Hepatic stellate cell (primary cell): ENCODE measurements at regions not wholly inside any gene's neighbourhood (a gene's known extent, or its start where the extent isn't known, plus 50 kb on each side); places are given as distances from the start of the nearest gene placed in this dataset.

Experiments
- DNase-seq: peaks from one replicate; pipeline ENCODE4 v3.0.0; 2011; ENCODE audit warnings: low spot score

DNA sequence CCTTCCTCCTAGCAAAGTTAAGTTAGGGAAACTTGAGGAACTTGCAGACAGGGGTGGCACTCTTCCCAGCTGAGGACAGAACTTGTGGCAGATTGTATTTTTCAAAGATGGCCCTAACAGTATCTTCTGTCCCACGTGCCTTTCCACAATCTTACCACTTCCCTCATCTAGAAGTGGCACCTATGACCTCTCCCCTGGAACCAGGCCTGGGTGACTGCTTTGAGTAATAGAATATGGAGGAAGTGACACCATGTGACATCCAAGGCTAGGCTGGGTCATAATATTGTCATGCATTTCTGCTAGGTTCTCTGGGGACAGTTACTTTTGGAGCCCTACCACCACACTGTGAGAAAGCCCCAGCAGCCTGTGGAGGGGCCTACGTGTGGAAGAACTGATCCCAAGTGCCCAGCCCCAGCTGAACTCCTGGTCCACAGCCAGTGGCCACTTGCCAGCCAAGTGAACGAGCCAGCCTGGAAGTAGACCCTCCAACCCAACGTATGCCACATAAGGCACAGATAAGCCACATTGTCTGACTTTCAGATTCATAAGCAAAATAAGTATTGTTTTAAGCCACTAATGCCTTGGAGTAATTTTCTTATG lies 193.7 kb downstream of the PTPN20 start:
- no peak for DNase-seq

DNA sequence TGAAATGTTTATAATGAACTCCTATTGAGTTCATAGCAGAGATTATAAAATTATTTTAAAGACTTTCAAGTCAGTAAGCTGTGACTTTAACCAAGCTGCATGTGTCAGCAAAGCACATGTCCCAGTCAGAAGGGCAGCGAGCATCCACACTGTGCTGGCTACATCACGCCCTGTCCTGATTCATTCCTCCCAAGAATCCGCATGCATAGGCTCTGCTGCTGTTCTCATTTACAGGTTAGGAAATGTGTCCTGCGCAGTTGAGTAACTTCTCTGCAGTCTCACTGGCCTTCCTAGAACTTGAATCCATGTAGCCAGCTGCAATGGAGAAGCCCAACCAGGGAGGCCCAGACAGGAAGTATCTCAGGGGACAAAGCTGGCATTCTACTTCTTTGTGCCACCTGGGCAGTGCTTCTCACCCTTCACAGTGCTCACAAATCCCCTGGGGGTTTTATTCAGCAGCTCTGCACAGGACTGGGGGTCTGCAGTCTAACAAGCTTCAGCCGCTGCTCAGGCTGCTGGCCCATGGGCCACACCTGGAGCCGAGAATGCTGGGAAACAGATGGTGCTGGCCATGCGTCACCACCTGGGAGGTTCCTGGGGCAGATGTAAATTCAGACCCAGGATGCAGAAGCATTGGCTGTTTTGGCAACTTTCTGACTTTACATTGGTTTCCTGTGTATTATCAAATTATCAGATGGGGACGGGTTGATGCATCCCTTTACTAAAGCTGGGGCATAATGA lies 192.8 kb upstream of the GDF10 start:
- DNase-seq: no peak

DNA sequence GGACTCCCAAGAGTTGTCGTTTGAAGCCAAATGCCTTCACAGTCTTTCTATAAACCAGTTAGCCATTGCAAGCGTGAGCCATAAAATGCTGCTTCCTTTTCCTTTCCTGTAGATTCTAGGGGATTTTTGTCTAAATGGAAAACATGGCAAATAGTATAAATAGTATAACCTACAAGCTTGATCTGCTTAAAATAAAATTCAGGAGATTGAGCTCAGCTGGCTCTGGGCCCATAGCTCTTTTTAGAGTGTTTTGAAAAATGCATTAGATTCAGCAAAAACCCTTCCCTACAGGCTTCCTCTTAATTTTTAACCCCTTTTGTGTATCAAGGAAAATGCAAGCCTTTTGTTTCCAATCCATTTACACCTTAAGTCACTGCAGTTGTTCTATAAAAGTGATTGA lies 190.1 kb upstream of the GDF10 start:
- DNase-seq: no peak

DNA sequence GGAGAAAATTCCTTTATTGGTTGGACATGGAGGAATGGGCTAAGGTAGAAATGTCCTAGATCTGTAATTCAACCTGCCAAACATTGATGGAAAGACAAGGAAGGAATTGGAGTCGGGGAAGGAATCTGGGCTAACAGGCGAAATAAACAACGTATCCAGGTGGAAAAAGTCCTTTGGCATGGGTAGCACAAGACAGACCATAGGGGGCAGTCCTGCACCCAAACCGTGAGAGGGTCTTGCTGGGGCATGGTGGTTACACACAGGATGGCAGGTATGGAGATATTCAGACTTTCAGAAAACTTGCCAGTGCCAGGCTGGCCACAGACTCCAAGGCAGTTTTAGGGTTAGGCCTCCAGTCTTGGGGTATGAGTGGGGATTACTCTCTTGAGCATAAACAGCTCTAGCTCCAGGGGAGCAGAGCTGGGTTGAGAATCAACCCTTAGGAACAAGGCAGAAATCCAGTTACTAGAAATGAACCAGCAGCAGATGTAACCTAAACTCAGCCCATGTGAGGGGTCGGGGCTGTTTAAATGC lies 188.6 kb upstream of the GDF10 start:
- no peak for DNase-seq

DNA sequence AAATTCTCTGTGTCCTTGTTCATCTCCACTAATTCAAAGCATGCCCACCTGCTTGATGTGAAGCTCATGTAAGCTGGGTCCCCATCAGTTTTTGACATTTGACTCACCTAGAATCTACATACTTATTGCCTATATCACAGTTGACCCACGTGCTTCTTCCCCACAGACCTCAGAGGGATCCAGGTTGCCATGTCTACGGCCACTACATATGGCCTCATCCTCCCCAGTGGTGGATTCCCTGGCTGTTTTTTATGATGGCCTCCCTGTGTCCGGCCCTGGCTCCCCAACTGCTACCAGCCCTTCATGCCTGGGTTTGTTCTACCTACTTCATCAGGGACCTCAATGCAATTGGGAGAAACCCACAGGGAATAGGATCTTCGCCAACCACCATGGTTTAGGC lies 187.4 kb upstream of the GDF10 start:
- DNase-seq: no peak

DNA sequence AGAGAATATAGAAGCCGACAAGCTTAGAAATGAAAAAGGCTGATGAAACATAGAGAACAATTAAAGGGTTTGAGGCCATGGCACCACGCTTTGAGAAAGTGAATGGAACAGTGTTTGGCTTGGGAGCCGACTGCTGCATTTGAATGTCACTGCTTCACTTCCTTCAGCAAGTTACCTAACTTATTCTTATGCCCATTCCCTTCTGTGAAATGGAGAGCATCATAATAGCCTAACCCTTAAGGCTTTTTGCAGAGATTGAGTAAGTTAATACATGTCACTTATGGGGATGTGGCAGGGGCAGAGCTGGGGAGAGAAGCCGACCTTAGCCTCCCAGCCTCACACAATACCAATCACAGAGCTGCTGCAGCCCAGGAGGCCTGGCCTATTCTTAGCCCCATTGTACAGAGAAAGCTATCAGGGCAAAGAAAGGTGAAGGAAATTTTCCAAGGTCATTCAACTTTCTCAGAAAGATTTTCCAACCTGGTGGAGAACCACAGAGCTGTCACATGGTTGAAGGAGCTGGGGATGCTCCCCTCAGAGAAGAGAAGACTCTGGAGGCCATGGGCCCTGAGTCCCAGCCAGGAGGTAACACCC lies 186.0 kb upstream of the GDF10 start:
- no peak for DNase-seq

DNA sequence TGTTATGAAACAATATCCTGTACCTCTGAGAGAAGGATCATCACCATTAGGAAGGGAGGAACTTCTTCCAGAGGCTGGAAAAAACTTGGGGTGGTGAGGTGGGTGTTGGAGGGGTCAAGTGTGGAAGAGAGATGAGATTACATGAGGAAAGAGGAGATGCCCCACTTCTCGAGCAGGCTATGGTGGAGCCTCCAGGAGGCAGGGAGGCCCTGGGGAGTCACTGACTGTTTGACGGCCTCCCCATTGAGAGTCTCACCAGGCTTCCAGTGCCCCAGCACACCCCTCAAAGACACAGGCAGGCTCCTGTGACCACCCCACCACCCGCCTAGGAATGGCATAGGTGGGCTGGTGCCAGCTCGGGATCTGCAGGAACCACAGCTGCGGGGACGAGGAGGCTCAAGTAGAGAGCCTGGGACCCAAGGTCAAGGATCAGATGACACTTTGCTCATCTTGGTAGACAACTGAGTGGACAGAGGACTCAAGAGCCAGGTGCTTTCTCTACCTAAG lies 185.3 kb upstream of the GDF10 start:
- no peak for DNase-seq

DNA sequence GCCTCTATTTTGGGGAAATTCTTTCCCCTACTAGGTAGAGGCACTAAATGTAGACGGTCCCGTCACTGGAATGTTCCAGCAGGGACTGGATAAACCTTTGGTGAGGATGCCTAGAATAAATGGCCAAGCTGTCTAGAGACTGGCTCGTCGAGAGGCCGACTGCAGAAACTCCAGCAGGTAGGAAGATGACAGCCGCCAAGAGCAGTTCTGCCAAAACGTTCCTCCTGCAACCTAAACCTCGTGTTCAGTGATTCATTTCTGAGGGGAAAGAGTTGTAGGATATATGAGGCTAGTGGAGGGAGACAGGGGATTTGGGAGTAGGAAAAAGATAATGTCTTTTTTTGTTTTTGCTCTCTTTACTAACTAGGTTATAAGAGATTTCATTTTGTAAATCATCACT lies 184.7 kb upstream of the GDF10 start:
- no peak for DNase-seq

DNA sequence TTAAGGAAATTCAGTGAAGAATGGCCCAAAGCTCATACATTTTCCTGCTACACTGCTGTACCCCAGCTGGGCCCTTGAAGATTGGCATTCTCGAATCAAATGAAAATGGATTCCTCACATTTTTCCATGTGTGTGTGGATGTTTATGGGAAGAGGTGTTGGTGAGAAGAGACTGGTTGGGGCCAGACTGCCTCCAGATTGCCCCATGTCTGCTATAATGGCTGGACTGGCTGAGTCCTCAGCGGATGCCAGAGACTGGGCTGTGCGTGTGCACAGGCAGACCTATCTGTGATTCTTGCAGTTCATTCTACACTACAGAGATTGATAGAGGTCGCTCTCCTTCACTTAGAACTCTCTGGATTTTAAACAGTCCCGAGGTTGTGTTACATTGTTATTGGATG lies 183.6 kb upstream of the GDF10 start:
- DNase-seq: no peak

DNA sequence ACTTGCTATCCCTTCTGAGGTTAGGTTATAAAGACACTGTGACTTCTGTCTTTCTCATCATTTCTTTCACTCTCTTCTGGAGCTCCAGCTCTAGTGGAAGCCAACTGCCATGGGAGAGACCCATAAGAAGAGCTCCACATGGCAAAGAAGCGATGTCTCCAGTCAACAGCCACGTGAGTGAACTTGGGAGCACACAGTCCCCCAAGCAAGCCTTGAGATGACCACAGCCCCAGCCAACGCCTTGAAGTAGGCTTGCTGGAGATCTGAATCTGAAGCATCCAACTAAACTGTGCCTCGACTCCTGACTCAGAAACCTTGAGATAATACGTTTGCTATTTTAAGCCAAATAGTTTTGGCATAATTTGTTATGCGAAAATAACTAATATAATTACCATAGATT lies 181.7 kb upstream of the GDF10 start:
- DNase-seq: no peak

DNA sequence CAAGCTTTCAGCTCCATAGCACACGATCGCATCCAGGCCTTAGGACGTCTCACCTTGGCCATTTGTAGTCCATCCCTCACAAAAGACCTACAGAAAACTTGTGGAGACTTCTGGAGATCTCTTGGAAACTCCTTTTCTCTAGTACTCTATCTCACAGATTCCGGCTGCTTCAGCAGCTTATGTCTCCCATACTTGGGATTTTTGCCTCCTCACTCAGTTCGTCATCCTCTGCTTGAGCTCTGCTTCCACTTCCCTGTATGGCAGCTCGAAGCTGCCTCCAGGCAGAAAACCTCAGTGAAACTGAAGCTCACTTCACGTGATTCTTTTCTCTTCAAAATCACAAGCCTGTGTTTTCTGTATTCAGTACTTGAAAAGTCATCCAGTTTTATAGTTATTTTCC lies 178.7 kb upstream of the GDF10 start:
- DNase-seq: no peak

DNA sequence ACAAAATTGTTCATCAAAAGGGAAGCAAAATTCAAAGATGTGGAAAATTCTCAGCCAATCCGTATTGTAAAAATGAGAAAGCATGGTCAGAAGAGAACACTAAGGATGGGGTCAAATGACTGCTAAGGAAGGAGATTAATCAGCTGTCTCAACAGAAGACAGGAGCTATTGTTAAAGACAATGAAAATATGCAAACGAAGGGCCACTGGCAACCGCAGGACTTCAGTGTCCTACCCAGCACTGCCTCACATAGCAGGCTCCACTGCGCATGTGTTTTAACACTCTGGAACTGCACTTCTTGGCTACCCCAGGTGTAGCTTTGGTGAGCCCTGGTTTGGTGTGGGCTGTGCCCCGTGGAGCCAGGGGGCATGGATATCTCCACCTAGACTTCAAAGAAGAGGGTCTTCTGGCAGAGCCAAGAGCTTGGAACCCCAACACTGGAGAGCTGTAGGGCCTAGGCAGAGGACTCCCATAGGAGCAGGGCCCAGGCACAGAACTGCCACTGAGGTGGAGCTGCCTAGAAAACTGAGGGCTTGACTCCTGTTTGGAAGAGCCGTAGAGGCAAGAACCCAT lies 176.2 kb upstream of the GDF10 start:
- DNase-seq: no peak

DNA sequence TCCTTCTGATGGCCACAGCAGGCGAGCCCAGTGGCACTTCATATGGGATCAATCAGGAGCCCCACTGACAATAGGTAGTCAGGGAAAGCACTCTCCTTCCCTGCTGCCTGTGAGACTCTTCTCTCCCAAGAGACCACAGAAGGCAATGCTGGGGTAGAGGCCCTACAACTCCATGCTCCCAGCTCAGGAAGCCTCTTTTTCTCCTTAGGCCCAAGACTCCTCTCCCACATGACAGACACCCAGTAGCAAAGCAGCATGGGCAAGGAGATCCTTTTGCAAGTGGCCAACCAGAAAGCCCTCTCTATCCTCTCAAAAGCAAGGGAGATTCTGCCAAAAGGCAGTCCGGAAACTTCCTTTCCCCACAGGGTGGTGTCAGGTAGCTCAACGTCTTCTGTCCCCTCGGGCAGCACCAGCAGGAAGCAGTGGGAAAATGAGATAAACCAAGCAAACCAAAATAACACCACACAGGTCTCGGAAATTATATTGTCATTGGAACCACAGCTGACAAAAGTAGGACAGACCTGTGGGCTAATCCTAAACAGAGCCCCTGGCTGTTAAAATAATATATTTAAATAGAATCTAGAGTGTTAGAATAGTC lies 172.7 kb upstream of the GDF10 start:
- no peak for DNase-seq

DNA sequence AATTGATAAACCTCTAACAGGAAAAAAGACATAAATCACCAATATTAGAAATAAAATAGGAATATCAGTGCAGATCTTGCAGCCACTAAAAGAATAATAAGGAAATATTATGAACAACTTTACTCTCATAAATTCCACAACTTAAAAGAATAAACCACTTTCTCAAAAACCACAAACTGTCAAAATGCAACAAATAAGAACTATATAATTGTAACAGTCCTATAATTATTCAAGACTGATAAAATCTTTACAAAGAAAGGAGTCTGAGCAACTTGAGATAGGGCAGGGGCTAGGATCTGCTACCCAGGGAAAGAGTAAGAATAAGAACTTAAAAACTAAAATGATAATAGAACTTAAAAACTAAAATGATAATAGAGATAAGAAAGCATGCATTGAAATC lies 169.5 kb upstream of the GDF10 start:
- DNase-seq: no peak

DNA sequence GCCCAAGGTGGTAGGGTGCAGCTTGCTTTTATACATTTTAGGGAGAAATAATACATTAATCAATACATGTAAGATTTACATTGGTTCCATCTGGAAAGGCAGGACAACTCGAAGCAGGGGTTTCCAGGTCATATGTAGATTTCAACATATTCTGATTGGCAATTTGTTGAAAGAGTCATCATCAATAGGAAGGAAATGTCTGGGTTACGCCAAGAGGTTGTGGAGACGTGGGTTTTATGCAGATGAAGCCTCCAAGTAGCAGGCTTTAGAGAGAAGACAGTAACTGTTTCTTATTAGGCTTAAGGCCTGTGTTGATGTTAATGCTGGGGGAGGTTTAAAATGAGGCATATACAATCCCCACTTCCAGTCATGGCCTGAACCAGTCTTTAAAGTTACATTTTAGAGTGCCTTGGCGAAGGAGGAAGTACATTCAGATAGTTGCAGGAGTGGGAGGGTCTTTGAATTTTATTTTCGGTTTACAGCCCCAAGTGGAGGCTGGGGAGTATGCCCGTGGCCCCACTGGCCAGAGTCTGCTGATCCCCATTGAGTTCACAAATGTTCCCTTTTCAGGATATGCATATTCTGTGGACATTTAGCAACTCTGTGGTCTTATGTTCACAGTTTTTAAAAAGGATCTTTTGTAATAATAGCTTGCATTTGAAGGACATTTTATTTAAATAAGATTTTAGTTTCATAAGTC lies 166.0 kb upstream of the GDF10 start:
- no peak for DNase-seq

DNA sequence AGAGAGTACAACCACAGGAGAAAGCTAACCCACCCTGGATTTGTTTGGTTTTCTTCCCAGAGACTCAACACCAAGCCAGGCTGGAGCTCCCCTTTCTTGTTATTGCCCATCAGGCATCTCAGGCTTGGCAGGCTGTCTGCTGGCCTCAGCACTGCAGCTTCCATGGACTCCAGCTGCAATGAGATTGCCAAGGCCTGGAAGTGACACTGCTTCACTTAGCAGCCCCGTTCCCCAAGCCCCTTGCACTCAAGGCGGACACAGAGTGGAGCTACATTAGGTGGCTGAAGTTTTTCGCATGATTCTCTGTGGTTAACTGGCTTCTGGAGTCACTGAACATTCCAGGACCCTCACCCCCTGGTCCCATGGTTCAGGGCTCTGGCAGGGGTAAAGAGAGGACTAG lies 163.1 kb upstream of the GDF10 start:
- DNase-seq: peak; percentile 27

DNA sequence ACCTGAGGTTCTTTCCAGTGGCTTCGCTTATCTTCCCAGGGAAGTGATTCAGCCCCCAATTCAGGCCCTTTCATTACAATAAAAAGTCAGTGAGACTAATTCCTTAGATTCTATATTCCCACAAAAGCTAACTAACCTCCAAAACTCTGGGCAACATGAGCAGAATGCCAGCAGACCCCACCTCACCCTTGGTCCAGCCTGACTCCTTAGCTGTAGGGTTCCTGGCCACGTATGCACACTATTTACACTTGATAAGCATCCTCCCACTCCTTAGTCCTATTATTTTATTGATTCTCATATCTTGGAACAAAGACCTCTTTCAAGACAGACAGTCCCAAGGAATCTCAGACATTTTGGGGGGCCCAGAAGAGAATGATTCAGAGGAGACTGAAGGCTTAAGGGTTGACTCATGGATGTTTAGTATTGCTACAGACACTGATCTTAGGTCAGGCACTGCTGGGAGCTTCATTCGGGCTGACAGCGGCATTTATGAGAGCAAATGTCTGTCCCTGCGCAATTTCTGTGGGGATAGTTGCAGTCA lies 162.6 kb upstream of the GDF10 start:
- DNase-seq: peak; percentile 84

DNA sequence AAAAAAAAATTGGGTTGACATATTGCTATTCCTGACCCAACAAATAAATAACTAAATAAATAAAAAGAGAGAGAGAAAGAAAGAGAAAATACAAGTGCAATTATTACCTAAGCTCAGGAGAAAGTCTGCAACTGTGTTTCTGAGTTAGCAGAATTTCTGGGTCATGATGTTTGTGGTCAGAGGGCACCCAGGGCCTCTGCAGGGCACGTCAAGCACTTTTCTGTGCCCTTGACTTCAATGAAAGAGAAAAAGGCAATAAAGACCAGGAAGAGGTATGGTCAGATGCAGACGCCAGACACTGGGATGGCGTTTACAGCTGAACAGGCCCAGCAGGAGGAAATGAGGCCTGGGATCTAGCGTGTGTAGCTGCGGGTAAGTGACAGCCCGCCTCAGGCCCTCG lies 160.9 kb upstream of the GDF10 start:
- DNase-seq: no peak

DNA sequence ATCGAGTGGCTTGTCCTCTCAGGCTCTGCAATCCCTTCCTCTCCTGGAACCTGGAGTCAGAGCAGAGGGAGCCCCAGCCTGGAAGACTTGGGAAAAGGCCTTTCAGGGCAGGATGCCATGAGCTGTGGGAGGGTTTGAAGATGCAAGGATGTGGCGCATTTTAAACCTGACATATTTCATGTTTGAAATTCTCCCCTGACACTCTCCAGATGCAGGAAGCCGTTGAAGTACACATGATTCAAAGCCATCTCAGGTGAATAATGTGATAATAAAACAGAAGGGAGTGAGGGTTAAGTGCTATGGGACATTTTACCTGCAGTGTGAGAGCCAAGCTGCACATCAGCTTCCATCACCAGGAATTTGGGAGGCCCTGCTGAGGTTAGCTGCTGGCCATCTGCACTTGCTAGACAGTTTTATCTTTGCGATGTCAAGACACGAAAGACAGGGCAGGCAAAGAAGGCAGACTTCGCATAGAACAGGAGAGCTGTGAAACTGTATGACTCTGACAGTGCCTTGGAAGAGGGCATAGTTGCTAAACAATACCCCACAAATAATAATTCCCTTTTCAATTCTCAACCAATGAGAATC lies 159.1 kb upstream of the GDF10 start:
- DNase-seq: no peak

DNA sequence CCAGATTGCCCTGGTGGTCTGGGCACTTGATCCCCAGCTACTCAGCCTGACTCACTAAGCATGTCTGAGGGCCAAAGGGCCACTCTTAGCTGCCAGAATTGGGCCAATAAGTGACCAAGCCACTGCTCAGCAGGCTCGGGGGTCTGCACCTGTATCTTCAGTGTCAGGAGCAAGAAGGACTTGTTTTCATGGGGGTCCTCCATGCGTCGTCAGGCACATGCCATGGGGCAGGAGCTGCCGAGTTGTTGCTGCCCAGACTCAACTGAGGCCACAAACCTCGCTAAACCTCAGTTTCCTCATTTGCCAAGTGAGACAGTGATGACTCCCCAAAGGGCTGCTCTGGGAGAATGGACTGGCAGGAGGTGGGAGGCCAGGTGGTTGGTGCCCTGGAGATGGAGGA lies 158.6 kb upstream of the GDF10 start:
- DNase-seq: no peak

DNA sequence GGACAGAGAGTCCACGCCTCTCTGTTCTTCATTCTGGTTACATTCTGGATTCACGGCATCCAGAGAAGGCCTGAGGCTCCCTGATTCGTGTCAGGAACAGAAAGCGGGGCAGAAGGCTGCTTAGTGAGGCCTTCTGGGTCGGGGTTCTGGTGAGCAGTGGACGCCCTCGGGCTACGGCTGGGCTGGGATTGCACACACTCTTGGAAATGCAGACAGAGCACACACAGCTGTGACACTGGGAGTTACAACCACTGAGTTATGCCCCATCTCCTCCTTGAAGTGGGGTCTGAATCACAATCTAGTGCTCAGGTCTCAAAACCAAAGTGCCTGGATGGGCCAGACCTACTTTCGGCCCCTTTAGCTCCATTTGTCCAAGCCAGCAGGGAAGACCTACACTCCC lies 156.9 kb upstream of the GDF10 start:
- DNase-seq: no peak
